ENCODE measurements at regions not wholly inside any gene's neighbourhood (a gene's known extent, or its start where the extent isn't known, plus 50 kb on each side); places are given as distances from the start of the nearest gene placed in this dataset.

- no peak for DNase-seq
These were observed 132.2 kb downstream of the PSMG1 start for GRCh38 chr21:39050841-39051587.

- peak; percentile 76 for DNase-seq
These were observed 134.7 kb downstream of the PSMG1 start for GRCh38 chr21:39048574-39048973.

GRCh38 chr21:39048064-39048463 lies 135.2 kb downstream of the PSMG1 start:
- DNase-seq = peak; percentile 96

- DNase-seq = no peak
These were observed 136.2 kb downstream of the PSMG1 start for GRCh38 chr21:39047046-39047445.

GRCh38 chr21:39046236-39046916 lies 136.9 kb downstream of the PSMG1 start:
- DNase-seq = no peak

- no peak for DNase-seq
These were observed 141.4 kb downstream of the PSMG1 start for GRCh38 chr21:39041816-39042215.

GRCh38 chr21:39040494-39041110 lies 142.6 kb downstream of the PSMG1 start:
- no peak for DNase-seq

GRCh38 chr21:39037807-39038405 lies 145.3 kb downstream of the PSMG1 start:
- peak; percentile 33 for DNase-seq

- no peak for DNase-seq
These were observed 146.7 kb downstream of the PSMG1 start for GRCh38 chr21:39036581-39036980.

- no peak for DNase-seq
These were observed 148.4 kb downstream of the PSMG1 start for GRCh38 chr21:39034590-39035536.

- no peak for DNase-seq
These were observed 149.2 kb downstream of the PSMG1 start for GRCh38 chr21:39033878-39034589.

- peak; percentile 35 for DNase-seq
These were observed 153.1 kb downstream of the PSMG1 start for GRCh38 chr21:39029900-39030884.

GRCh38 chr21:39029086-39029755 lies 154.0 kb downstream of the PSMG1 start:
- no peak for DNase-seq

GRCh38 chr21:39025198-39025597 lies 158.1 kb downstream of the PSMG1 start:
- DNase-seq = no peak

GRCh38 chr21:39024538-39024937 lies 158.7 kb downstream of the PSMG1 start:
- no peak for DNase-seq

GRCh38 chr21:39022863-39023693 lies 160.2 kb downstream of the PSMG1 start:
- DNase-seq = peak; percentile 93

GRCh38 chr21:39022466-39022862 lies 160.8 kb downstream of the PSMG1 start:
- no peak for DNase-seq

GRCh38 chr21:39022035-39022434 lies 161.2 kb downstream of the PSMG1 start:
- no peak for DNase-seq

GRCh38 chr21:39021478-39021832 lies 161.8 kb downstream of the PSMG1 start:
- DNase-seq = no peak
